GM10266 (cell line): ENCODE measurements at regions not wholly inside any gene's neighbourhood (a gene's known extent, or its start where the extent isn't known, plus 50 kb on each side); places are given as distances from the start of the nearest gene placed in this dataset.
"Not testable (repeated sequence)": the region's sequence is repeated elsewhere in the genome, so short reads cannot be mapped to it uniquely, and the experiment has no call there.

Experiments
- DNase-seq: peaks from one replicate; pipeline ENCODE4 v3.0.0; 2012; ENCODE audit errors: extremely low spot score
- CTCF ChIP-seq: IDR thresholded peaks from 2 replicates; pipeline ENCODE4 v1.5.1; 2012; ENCODE audit warnings: mild to moderate bottlenecking, low read depth; ENCODE audit not compliant: control insufficient read depth, insufficient read depth; ENCODE audit errors: missing control alignments

GRCh38 chr11:112661571-112661970 lies 299.6 kb upstream of the NCAM1 start:
- DNase-seq, result no peak
- no peak for TF ChIP-seq CTCF

- no peak for TF ChIP-seq CTCF
- DNase-seq, result no peak
These were observed 298.7 kb upstream of the NCAM1 start for GRCh38 chr11:112662554-112662953.

- TF ChIP-seq CTCF, result no peak
- no peak for DNase-seq
These were observed 297.1 kb upstream of the NCAM1 start for GRCh38 chr11:112663947-112664634.

- no peak for TF ChIP-seq CTCF
- no peak for DNase-seq
These were observed 295.9 kb upstream of the NCAM1 start for GRCh38 chr11:112665291-112665690.

GRCh38 chr11:112666253-112666652 lies 295.0 kb upstream of the NCAM1 start:
- DNase-seq, result no peak
- no peak for TF ChIP-seq CTCF

- DNase-seq, result no peak
- no peak for TF ChIP-seq CTCF
These were observed 290.2 kb upstream of the NCAM1 start for GRCh38 chr11:112670806-112671570.

GRCh38 chr11:112673401-112673800 lies 287.8 kb upstream of the NCAM1 start:
- DNase-seq, result not testable (repeated sequence)
